OCI-LY7 (cell line): ENCODE measurements at regions not wholly inside any gene's neighbourhood (a gene's known extent, or its start where the extent isn't known, plus 50 kb on each side); places are given as distances from the start of the nearest gene placed in this dataset.

Experiments used
- CTCF ChIP-seq: fragments of 200-600 bp; sonication (generic); conservative IDR thresholded peaks from 2 replicates; pipeline ENCODE4 v1.5.1; 2014; ENCODE audit warnings: mild to moderate bottlenecking, antibody characterized with exemption, low read length, moderate library complexity, mixed read lengths
- EZH2phosphoT487 ChIP-seq: fragments of 200-600 bp; sonication (generic); IDR thresholded peaks from 2 replicates; pipeline ENCODE4 v1.6.1; 2018; ENCODE audit warnings: low read depth, borderline replicate concordance, mild to moderate bottlenecking, mixed run types, antibody characterized with exemption, low read length, moderate library complexity, mixed read lengths

GRCh38 chr13:106911627-106912026 lies 343.7 kb upstream of the ARGLU1 start:
- no peak for TF ChIP-seq CTCF
- no peak for TF ChIP-seq EZH2phosphoT487
